ENCODE measurements at regions not wholly inside any gene's neighbourhood (a gene's known extent, or its start where the extent isn't known, plus 50 kb on each side); places are given as distances from the start of the nearest gene placed in this dataset.

DNA sequence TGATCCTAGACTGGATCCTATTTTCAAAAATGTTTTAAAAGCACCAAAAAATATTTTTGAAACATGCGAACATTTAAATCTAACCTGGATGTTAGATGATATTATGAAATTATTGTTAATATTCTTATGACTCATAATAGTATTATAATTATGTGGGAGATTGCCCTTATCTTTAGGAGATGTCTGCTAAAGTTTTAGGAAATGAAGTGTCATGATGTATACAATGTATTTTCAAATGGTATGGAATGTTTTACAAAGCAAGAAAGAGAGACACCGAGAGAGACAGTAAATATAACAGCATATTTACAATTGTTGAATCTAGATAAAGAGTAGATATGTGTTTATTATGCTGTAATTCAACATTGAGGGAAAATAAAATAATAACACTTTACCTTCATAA, 455.9 kb downstream of the ACTL7B start (continued):
- TF ChIP-seq REST (IDR thresholded peaks at IDR 0.05; ENCODE audit: unreplicated experiment), result no peak
- no peak for TF ChIP-seq ZNF331 (CRISPR knock-in tag; IDR thresholded peaks at IDR 0.05; ENCODE audit: low read depth)
- no peak for TF ChIP-seq STAT1 (IDR thresholded peaks at IDR 0.05; ENCODE audit: unreplicated experiment)
- TF ChIP-seq, protein P1, sequence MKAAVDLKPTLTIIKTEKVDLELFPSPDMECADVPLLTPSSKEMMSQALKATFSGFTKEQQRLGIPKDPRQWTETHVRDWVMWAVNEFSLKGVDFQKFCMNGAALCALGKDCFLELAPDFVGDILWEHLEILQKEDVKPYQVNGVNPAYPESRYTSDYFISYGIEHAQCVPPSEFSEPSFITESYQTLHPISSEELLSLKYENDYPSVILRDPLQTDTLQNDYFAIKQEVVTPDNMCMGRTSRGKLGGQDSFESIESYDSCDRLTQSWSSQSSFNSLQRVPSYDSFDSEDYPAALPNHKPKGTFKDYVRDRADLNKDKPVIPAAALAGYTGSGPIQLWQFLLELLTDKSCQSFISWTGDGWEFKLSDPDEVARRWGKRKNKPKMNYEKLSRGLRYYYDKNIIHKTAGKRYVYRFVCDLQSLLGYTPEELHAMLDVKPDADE (IDR thresholded peaks at IDR 0.05), result no peak
- no peak for TF ChIP-seq ZNF114 (CRISPR knock-in tag; IDR thresholded peaks at IDR 0.05)
- no peak for TF ChIP-seq CREB1 (CRISPR knock-in tag; IDR thresholded peaks at IDR 0.05; ENCODE audit: low read depth)
- no peak for TF ChIP-seq EZH2phosphoT487 (IDR thresholded peaks at IDR 0.05; ENCODE audit: unreplicated experiment)

GRCh38 chr9:108397286-108397685, 458.5 kb downstream of the ACTL7B start:
- DNase-seq (ENCODE audit: low spot score), result no peak
- Mint-ChIP-seq H3K36me3 (ENCODE audit: low read depth) (no peaks in the 10 kb centered on the region), H3K4me3 (no peak overlapping the region), H3K4me1 (no peaks in the 10 kb centered on the region), H3K27me3 (ENCODE audit: insufficient read depth, low read depth, poor library complexity) (no peaks in the 10 kb centered on the region), H3K9me3 (peaks cover 7% of the 10 kb centered on the region; the same call in 1 of the 3 replicates), H3K27ac (no peak overlapping the region)
- Histone ChIP-seq H3K4me1 (ENCODE audit: insufficient read depth) (no peaks in the 10 kb centered on the region), H3F3A (replicated peaks; ENCODE audit: low read depth) (no peaks in the 10 kb centered on the region), H3K36me3 (ENCODE audit: insufficient read depth) (no peaks in the 10 kb centered on the region), H3K27ac (ENCODE audit: low read depth) (no peak overlapping the region), H3K9me2 (ENCODE audit: insufficient read depth) (0 out of 2 replicates have a peak, but pooled peaks cover 4% of the 10 kb centered on the region), H3K4me3 (no peak overlapping the region), H2AFZ (no peak overlapping the region), H4K20me1 (replicated peaks; ENCODE audit: insufficient read depth) (no peaks in the 10 kb centered on the region), H3K27me3 (ENCODE audit: insufficient read depth) (no peaks in the 10 kb centered on the region), H3K79me2 (replicated peaks; ENCODE audit: insufficient read depth) (no peaks in the 10 kb centered on the region), H3K4me2 (no peak overlapping the region)
- no peak for ATAC-seq
- TF ChIP-seq NANOG (IDR thresholded peaks at IDR 0.05; ENCODE audit: borderline replicate concordance) (no peak), JUNB (IDR thresholded peaks at IDR 0.05; ENCODE audit: unreplicated experiment) (no peak), ZNF331 (CRISPR knock-in tag; IDR thresholded peaks at IDR 0.05; ENCODE audit: low read depth) (no peak), ZNF114 (CRISPR knock-in tag; IDR thresholded peaks at IDR 0.05) (no peak), EZH2phosphoT487 (IDR thresholded peaks at IDR 0.05; ENCODE audit: unreplicated experiment) (no peak), STAT1 (IDR thresholded peaks at IDR 0.05; ENCODE audit: unreplicated experiment) (no peak), CTCF (conservative IDR thresholded peaks at IDR 0.05; ENCODE audit: low read depth in 2 of 2) (no peak), CREB1 (CRISPR knock-in tag; IDR thresholded peaks at IDR 0.05; ENCODE audit: low read depth) (no peak)
- TF ChIP-seq, protein P1 (IDR thresholded peaks at IDR 0.05), result no peak
- TF ChIP-seq, protein P2, sequence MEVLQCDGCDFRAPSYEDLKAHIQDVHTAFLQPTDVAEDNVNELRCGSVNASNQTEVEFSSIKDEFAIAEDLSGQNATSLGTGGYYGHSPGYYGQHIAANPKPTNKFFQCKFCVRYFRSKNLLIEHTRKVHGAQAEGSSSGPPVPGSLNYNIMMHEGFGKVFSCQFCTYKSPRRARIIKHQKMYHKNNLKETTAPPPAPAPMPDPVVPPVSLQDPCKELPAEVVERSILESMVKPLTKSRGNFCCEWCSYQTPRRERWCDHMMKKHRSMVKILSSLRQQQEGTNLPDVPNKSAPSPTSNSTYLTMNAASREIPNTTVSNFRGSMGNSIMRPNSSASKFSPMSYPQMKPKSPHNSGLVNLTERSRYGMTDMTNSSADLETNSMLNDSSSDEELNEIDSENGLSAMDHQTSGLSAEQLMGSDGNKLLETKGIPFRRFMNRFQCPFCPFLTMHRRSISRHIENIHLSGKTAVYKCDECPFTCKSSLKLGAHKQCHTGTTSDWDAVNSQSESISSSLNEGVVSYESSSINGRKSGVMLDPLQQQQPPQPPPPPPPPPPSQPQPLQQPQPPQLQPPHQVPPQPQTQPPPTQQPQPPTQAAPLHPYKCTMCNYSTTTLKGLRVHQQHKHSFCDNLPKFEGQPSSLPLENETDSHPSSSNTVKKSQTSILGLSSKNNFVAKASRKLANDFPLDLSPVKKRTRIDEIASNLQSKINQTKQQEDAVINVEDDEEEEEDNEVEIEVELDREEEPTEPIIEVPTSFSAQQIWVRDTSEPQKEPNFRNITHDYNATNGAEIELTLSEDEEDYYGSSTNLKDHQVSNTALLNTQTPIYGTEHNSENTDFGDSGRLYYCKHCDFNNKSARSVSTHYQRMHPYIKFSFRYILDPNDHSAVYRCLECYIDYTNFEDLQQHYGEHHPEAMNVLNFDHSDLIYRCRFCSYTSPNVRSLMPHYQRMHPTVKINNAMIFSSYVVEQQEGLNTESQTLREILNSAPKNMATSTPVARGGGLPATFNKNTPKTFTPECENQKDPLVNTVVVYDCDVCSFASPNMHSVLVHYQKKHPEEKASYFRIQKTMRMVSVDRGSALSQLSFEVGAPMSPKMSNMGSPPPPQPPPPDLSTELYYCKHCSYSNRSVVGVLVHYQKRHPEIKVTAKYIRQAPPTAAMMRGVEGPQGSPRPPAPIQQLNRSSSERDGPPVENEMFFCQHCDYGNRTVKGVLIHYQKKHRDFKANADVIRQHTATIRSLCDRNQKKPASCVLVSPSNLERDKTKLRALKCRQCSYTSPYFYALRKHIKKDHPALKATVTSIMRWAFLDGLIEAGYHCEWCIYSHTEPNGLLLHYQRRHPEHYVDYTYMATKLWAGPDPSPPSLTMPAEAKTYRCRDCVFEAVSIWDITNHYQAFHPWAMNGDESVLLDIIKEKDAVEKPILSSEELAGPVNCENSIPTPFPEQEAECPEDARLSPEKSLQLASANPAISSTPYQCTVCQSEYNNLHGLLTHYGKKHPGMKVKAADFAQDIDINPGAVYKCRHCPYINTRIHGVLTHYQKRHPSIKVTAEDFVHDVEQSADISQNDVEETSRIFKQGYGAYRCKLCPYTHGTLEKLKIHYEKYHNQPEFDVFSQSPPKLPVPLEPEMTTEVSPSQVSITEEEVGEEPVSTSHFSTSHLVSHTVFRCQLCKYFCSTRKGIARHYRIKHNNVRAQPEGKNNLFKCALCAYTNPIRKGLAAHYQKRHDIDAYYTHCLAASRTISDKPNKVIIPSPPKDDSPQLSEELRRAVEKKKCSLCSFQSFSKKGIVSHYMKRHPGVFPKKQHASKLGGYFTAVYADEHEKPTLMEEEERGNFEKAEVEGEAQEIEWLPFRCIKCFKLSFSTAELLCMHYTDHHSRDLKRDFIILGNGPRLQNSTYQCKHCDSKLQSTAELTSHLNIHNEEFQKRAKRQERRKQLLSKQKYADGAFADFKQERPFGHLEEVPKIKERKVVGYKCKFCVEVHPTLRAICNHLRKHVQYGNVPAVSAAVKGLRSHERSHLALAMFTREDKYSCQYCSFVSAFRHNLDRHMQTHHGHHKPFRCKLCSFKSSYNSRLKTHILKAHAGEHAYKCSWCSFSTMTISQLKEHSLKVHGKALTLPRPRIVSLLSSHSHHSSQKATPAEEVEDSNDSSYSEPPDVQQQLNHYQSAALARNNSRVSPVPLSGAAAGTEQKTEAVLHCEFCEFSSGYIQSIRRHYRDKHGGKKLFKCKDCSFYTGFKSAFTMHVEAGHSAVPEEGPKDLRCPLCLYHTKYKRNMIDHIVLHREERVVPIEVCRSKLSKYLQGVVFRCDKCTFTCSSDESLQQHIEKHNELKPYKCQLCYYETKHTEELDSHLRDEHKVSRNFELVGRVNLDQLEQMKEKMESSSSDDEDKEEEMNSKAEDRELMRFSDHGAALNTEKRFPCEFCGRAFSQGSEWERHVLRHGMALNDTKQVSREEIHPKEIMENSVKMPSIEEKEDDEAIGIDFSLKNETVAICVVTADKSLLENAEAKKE (CRISPR knock-in tag; IDR thresholded peaks at IDR 0.05), result no peak

Data from GM23338 (cell line).